ENCODE measurements at regions not wholly inside any gene's neighbourhood (a gene's known extent, or its start where the extent isn't known, plus 50 kb on each side); places are given as distances from the start of the nearest gene placed in this dataset.
"Not testable (repeated sequence)": the region's sequence is repeated elsewhere in the genome, so short reads cannot be mapped to it uniquely, and the experiment has no call there.

- Histone ChIP-seq H3K36me3 (ENCODE audit: control insufficient read depth in 4 of 4, insufficient read depth in 4 of 4, low read length in 3 of 4) (no peaks in the 10 kb centered on the region), H3K27me3 (replicated peaks in 2 of 5; ENCODE audit: control insufficient read depth in 4 of 5, insufficient read depth in 5 of 5, low read length in 4 of 5) (no peaks in the 10 kb centered on the region), H3K4me3 (ENCODE audit: control insufficient read depth in 1 of 7, extremely low read depth in 1 of 7, insufficient read depth in 4 of 7, low read depth in 2 of 7, low read length in 6 of 7) (no peak overlapping the region), H3K4me1 (ENCODE audit: control extremely low read depth in 1 of 4, control insufficient read depth in 4 of 4, insufficient read depth in 4 of 4, low read length in 3 of 4) (no peaks in the 10 kb centered on the region), H3K27ac (ENCODE audit: insufficient read depth in 1 of 2, low read depth in 1 of 2, low read length in 2 of 2, poor library complexity in 1 of 2, severe bottlenecking in 2 of 2) (no peak overlapping the region), H3K9me3 (ENCODE audit: control extremely low read depth in 1 of 5, control insufficient read depth in 4 of 5, insufficient read depth in 2 of 5, low read depth in 1 of 5, low read length in 4 of 5) (no peaks in the 10 kb centered on the region)
- 90% methylated on average over 2 of the region's 3 CpGs for WGBS (ENCODE audit: insufficient coverage)
- ChIA-PET CTCF (interaction anchor here (0.6 kb wide), 1 partner anchor 1502 kb away, joined by 3 read pairs; no protein-coding TSS in a partner anchor), POLR2A (no interaction called here)
- peak in 2 of 3 donors; percentile 21 to 35 for DNase-seq
Measured at GRCh38 chr12:76674669-76675315, 89.1 kb upstream of the ZDHHC17 start.

- CTCF ChIA-PET = interaction anchor here (1.0 to 1.3 kb wide), 2 partner anchors 12 kb away, joined by 3 read pairs; no protein-coding TSS in a partner anchor
- H3K27ac ChIP-seq (ENCODE audit: insufficient read depth in 1 of 2, low read depth in 1 of 2, low read length in 2 of 2, poor library complexity in 1 of 2, severe bottlenecking in 2 of 2); H3K36me3 ChIP-seq (ENCODE audit: control insufficient read depth in 4 of 4, insufficient read depth in 4 of 4, low read length in 3 of 4); H3K4me1 ChIP-seq (ENCODE audit: control extremely low read depth in 1 of 4, control insufficient read depth in 4 of 4, insufficient read depth in 4 of 4, low read length in 3 of 4); H3K9me3 ChIP-seq (ENCODE audit: control extremely low read depth in 1 of 5, control insufficient read depth in 4 of 5, insufficient read depth in 2 of 5, low read depth in 1 of 5, low read length in 4 of 5); DNase-seq; H3K4me3 ChIP-seq (ENCODE audit: control insufficient read depth in 1 of 7, extremely low read depth in 1 of 7, insufficient read depth in 4 of 7, low read depth in 2 of 7, low read length in 6 of 7); H3K27me3 ChIP-seq (replicated peaks in 2 of 5; ENCODE audit: control insufficient read depth in 4 of 5, insufficient read depth in 5 of 5, low read length in 4 of 5); POLR2A ChIA-PET: not testable (repeated sequence)
- 100% methylated on average over 1 of the region's 4 CpGs for WGBS (ENCODE audit: insufficient coverage)
Measured at GRCh38 chr12:76676261-76676660, 87.7 kb upstream of the ZDHHC17 start.

GRCh38 chr12:76678992-76679391 lies 84.9 kb upstream of the ZDHHC17 start:
- no peak overlapping the region for H3K27ac ChIP-seq (ENCODE audit: insufficient read depth in 1 of 2, low read depth in 1 of 2, low read length in 2 of 2, poor library complexity in 1 of 2, severe bottlenecking in 2 of 2)
- no peak overlapping the region for H3K4me3 ChIP-seq (ENCODE audit: control insufficient read depth in 1 of 7, extremely low read depth in 1 of 7, insufficient read depth in 4 of 7, low read depth in 2 of 7, low read length in 6 of 7)
- H3K9me3 ChIP-seq (ENCODE audit: control extremely low read depth in 1 of 5, control insufficient read depth in 4 of 5, insufficient read depth in 2 of 5, low read depth in 1 of 5, low read length in 4 of 5) = peaks cover 0 to 3% (median 0%) of the 10 kb centered on the region in 5 experiments
- CTCF ChIA-PET = no interaction called here
- no peaks in the 10 kb centered on the region for H3K36me3 ChIP-seq (ENCODE audit: control insufficient read depth in 4 of 4, insufficient read depth in 4 of 4, low read length in 3 of 4)
- DNase-seq = no peak
- H3K27me3 ChIP-seq (replicated peaks in 2 of 5; ENCODE audit: control insufficient read depth in 4 of 5, insufficient read depth in 5 of 5, low read length in 4 of 5) = no peaks in the 10 kb centered on the region
- POLR2A ChIA-PET = no interaction called here
- 100% methylated on average over 1 of the region's 2 CpGs for WGBS (ENCODE audit: insufficient coverage)
- H3K4me1 ChIP-seq (ENCODE audit: control extremely low read depth in 1 of 4, control insufficient read depth in 4 of 4, insufficient read depth in 4 of 4, low read length in 3 of 4) = no peaks in the 10 kb centered on the region

DNA sequence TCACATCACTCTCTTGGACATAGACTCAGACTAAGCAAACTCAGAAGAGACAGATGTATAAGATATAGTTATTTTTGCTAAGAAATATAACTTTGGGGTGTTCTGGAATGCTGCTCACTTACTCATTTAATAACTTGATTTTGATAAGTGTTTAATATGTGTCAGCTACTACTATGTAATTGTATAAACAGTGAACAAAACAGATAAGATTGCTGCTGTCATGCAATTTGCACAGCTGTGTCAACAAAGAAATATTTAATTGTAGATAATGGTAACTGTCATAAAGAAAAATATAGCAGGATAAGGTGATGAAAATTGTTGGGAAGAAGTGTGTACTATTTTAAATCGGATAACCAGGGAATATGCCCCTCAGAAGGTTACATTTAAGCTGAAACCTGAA lies 84.1 kb upstream of the ZDHHC17 start:
- Histone ChIP-seq H3K27ac (ENCODE audit: insufficient read depth in 1 of 2, low read depth in 1 of 2, low read length in 2 of 2, poor library complexity in 1 of 2, severe bottlenecking in 2 of 2) (no peak overlapping the region), H3K27me3 (replicated peaks in 2 of 5; ENCODE audit: control insufficient read depth in 4 of 5, insufficient read depth in 5 of 5, low read length in 4 of 5) (no peaks in the 10 kb centered on the region), H3K9me3 (ENCODE audit: control extremely low read depth in 1 of 5, control insufficient read depth in 4 of 5, insufficient read depth in 2 of 5, low read depth in 1 of 5, low read length in 4 of 5) (peaks cover 0 to 3% (median 0%) of the 10 kb centered on the region in 5 experiments), H3K36me3 (ENCODE audit: control insufficient read depth in 4 of 4, insufficient read depth in 4 of 4, low read length in 3 of 4) (no peaks in the 10 kb centered on the region), H3K4me3 (ENCODE audit: control insufficient read depth in 1 of 7, extremely low read depth in 1 of 7, insufficient read depth in 4 of 7, low read depth in 2 of 7, low read length in 6 of 7) (no peak overlapping the region), H3K4me1 (ENCODE audit: control extremely low read depth in 1 of 4, control insufficient read depth in 4 of 4, insufficient read depth in 4 of 4, low read length in 3 of 4) (no peaks in the 10 kb centered on the region)
- 55% methylated on average over 1 of the region's 1 CpG for WGBS (ENCODE audit: insufficient coverage)
- ChIA-PET CTCF (no interaction called here), POLR2A (no interaction called here)
- DNase-seq = no peak

GRCh38 chr12:76680940-76681339 lies 83.0 kb upstream of the ZDHHC17 start:
- Histone ChIP-seq H3K27ac (ENCODE audit: insufficient read depth in 1 of 2, low read depth in 1 of 2, low read length in 2 of 2, poor library complexity in 1 of 2, severe bottlenecking in 2 of 2) (no peak overlapping the region), H3K4me1 (ENCODE audit: control extremely low read depth in 1 of 4, control insufficient read depth in 4 of 4, insufficient read depth in 4 of 4, low read length in 3 of 4) (peaks cover 0 to 7% (median 6%) of the 10 kb centered on the region in 4 experiments), H3K9me3 (ENCODE audit: control extremely low read depth in 1 of 5, control insufficient read depth in 4 of 5, insufficient read depth in 2 of 5, low read depth in 1 of 5, low read length in 4 of 5) (peaks cover 0 to 3% (median 0%) of the 10 kb centered on the region in 5 experiments), H3K36me3 (ENCODE audit: control insufficient read depth in 4 of 4, insufficient read depth in 4 of 4, low read length in 3 of 4) (no peaks in the 10 kb centered on the region), H3K27me3 (replicated peaks in 2 of 5; ENCODE audit: control insufficient read depth in 4 of 5, insufficient read depth in 5 of 5, low read length in 4 of 5) (no peaks in the 10 kb centered on the region), H3K4me3 (ENCODE audit: control insufficient read depth in 1 of 7, extremely low read depth in 1 of 7, insufficient read depth in 4 of 7, low read depth in 2 of 7, low read length in 6 of 7) (no peak overlapping the region)
- no peak for DNase-seq
- ChIA-PET CTCF (no interaction called here), POLR2A (no interaction called here)
- 100% methylated on average over 2 of the region's 2 CpGs for WGBS (ENCODE audit: insufficient coverage)

DNA sequence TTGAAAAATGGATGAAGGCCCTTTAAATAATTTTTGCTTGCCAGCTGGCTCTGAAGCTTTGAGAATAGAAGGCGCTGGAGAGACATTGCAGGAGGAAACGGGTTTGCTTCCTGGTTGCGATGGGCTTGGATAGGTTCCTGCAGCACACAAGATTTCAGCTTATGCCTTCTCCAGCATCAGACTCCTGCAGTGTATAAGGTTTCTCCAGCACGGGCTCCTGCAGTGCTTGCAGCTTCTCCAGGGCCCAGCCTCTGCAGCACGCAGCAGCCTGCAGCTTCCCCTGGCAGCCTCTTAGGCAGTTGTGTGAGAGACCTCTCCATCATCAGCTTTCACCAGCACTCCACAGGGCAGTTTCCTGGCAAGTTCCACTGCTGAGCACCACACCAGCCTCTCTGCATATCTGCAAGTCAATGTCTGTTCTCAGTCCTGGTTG lies 78.7 kb upstream of the ZDHHC17 start:
- H3K9me3 ChIP-seq (ENCODE audit: control extremely low read depth in 1 of 5, control insufficient read depth in 4 of 5, insufficient read depth in 2 of 5, low read depth in 1 of 5, low read length in 4 of 5) = peaks cover 0 to 3% (median 0%) of the 10 kb centered on the region in 5 experiments
- WGBS (ENCODE audit: insufficient coverage) = 0% methylated on average over 3 of the region's 5 CpGs
- DNase-seq = peak in 1 of 3 donors; percentile 34
- CTCF ChIA-PET = interaction anchor here (2.3 kb wide), 1 partner anchor 105 kb away, joined by 10 read pairs; no protein-coding TSS in a partner anchor
- H3K4me3 ChIP-seq (ENCODE audit: control insufficient read depth in 1 of 7, extremely low read depth in 1 of 7, insufficient read depth in 4 of 7, low read depth in 2 of 7, low read length in 6 of 7) = peak overlapping the region in 3 of 7 experiments; percentile 6 to 59 (median 38)
- POLR2A ChIA-PET = no interaction called here
- H3K27me3 ChIP-seq (replicated peaks in 2 of 5; ENCODE audit: control insufficient read depth in 4 of 5, insufficient read depth in 5 of 5, low read length in 4 of 5) = no peaks in the 10 kb centered on the region
- peaks cover 4 to 19% (median 10%) of the 10 kb centered on the region in 4 experiments for H3K4me1 ChIP-seq (ENCODE audit: control extremely low read depth in 1 of 4, control insufficient read depth in 4 of 4, insufficient read depth in 4 of 4, low read length in 3 of 4)
- H3K36me3 ChIP-seq (ENCODE audit: control insufficient read depth in 4 of 4, insufficient read depth in 4 of 4, low read length in 3 of 4) = no peaks in the 10 kb centered on the region
- no peak overlapping the region for H3K27ac ChIP-seq (ENCODE audit: insufficient read depth in 1 of 2, low read depth in 1 of 2, low read length in 2 of 2, poor library complexity in 1 of 2, severe bottlenecking in 2 of 2)

DNA sequence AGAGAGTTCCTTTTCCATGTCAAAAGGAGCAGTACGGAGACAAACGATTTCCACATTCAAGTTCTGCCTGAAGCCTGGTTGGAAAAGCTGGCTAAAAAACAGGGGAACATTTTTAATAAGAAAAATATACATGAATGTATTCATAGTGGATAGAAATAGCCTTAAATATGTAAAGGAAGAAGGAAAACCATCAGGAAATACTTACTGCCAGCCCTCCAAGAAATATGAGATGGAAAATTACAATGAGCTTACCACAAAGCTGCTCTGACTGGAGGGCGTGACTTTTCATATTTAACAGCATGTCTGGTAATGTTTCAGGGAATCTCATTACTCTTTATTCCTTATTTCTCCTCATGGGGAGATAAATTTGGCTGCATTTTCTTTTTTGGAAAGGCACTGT lies 75.9 kb upstream of the ZDHHC17 start:
- no CpG with 5 or more reads among the region's 3 CpGs for WGBS (ENCODE audit: insufficient coverage)
- peak in 1 of 3 donors; percentile 32 for DNase-seq
- no peak overlapping the region for H3K27ac ChIP-seq (ENCODE audit: insufficient read depth in 1 of 2, low read depth in 1 of 2, low read length in 2 of 2, poor library complexity in 1 of 2, severe bottlenecking in 2 of 2)

More for the DNA sequence above, 75.9 kb upstream of the ZDHHC17 start:
- POLR2A ChIA-PET = no interaction called here
- Histone ChIP-seq H3K27me3 (replicated peaks in 2 of 5; ENCODE audit: control insufficient read depth in 4 of 5, insufficient read depth in 5 of 5, low read length in 4 of 5) (no peaks in the 10 kb centered on the region), H3K9me3 (ENCODE audit: control extremely low read depth in 1 of 5, control insufficient read depth in 4 of 5, insufficient read depth in 2 of 5, low read depth in 1 of 5, low read length in 4 of 5) (no peaks in the 10 kb centered on the region), H3K36me3 (ENCODE audit: control insufficient read depth in 4 of 4, insufficient read depth in 4 of 4, low read length in 3 of 4) (no peaks in the 10 kb centered on the region), H3K4me1 (ENCODE audit: control extremely low read depth in 1 of 4, control insufficient read depth in 4 of 4, insufficient read depth in 4 of 4, low read length in 3 of 4) (peaks cover 4 to 19% (median 10%) of the 10 kb centered on the region in 4 experiments), H3K4me3 (ENCODE audit: control insufficient read depth in 1 of 7, extremely low read depth in 1 of 7, insufficient read depth in 4 of 7, low read depth in 2 of 7, low read length in 6 of 7) (peak overlapping the region in 2 of 7 experiments; percentile 11 to 49)
- CTCF ChIA-PET = interaction anchor here (0.6 to 2.4 kb wide), 8 partner anchors 12 to 311 kb away, joined by 3 to 7 read pairs (median 3); no protein-coding TSS in a partner anchor
